ENCODE measurements at regions not wholly inside any gene's neighbourhood (a gene's known extent, or its start where the extent isn't known, plus 50 kb on each side); places are given as distances from the start of the nearest gene placed in this dataset.

- TF ChIP-seq YY1 (IDR thresholded peaks at IDR 0.05; ENCODE audit: low read depth, low read length) (no peak), CBX8 (IDR thresholded peaks at IDR 0.05; ENCODE audit: borderline replicate concordance, low read depth, low read length) (no peak), CHD7 (IDR thresholded peaks at IDR 0.05; ENCODE audit: insufficient replicate concordance, low read length) (no peak), RXRA (IDR thresholded peaks at IDR 0.05; ENCODE audit: insufficient read depth, low read depth, low read length) (no peak), EGR1 (IDR thresholded peaks at IDR 0.05; ENCODE audit: borderline replicate concordance, low read depth, low read length) (no peak), JUND (IDR thresholded peaks at IDR 0.05; ENCODE audit: low read length) (no peak)
These were observed 116.8 kb downstream of the TENT5D start (continued) for GRCh38 chrX:80537096-80537495.

Data from H1 (cell line).